NCI-H2196 (cell line): ENCODE measurements at regions not wholly inside any gene's neighbourhood (a gene's known extent, or its start where the extent isn't known, plus 50 kb on each side); places are given as distances from the start of the nearest gene placed in this dataset.

Experiments
- DNase-seq: peaks from one replicate; lab custom pipeline; 2025; ENCODE audit not compliant: unreplicated experiment; lab: John Stamatoyannopoulos, UW

- DNase-seq: no peak
Observed at GRCh38 chr18:73261923-73262322, 394.1 kb upstream of the NETO1 start.

DNA sequence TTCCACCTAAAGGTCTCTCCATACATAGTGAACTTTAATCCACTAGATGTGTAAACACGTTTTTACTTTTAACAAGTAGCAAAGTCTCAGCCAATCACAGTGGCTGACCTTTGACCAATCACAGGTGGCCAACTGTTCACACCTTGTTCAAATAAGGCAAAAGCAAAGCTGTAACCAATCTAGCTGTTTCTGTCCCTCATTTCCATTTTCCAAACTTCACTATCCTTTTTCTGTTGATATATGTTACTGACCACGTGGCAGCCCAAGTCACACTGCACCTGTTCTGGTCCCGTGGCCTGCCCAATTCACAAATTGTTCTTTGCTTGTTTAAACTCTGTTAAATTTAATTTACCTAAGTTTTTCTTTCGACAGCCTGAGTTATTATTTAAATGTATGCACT lies 393.5 kb upstream of the NETO1 start:
- DNase-seq: no peak

GRCh38 chr18:73258375-73259087 lies 390.7 kb upstream of the NETO1 start:
- no peak for DNase-seq

GRCh38 chr18:73254564-73254963 lies 386.8 kb upstream of the NETO1 start:
- no peak for DNase-seq

DNA sequence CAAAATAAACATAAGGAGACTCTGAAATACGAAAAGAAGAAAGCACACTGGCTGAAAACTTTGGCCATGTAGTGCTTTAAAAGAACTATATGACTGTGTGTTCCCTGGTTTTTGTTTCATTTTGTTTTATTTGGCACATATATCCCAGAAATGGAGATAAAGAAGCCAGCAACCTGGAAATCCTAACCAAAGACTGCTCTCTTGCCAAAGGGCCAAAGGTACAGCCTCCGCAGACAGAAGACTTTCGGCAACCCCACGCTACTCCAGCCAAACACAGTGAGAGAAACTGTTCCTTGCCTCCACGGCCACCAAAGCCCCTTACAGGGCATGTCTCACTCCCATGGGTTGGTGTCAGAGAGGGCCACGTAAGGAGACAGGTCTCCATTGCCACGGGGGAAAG lies 381.2 kb upstream of the NETO1 start:
- DNase-seq: no peak

DNA sequence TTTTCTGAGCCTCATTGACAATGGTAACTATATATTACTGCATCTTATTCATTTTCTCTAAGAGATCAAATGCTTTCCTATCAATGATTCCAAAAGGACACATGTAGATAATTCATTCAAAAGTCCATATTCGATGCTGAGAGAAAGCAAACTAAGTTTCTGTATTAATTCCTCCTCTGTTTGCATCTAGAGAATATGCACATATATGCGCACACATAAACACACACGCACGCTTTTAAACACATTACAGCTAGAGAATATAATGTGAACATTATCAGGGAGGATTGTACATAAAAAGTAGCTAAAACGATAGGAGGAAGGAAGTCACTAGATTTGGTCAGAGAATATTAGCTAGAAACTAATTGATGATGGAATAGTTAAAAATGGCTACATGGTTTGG lies 379.0 kb upstream of the NETO1 start:
- DNase-seq: no peak

GRCh38 chr18:73245345-73245744 lies 377.6 kb upstream of the NETO1 start:
- DNase-seq: no peak

DNA sequence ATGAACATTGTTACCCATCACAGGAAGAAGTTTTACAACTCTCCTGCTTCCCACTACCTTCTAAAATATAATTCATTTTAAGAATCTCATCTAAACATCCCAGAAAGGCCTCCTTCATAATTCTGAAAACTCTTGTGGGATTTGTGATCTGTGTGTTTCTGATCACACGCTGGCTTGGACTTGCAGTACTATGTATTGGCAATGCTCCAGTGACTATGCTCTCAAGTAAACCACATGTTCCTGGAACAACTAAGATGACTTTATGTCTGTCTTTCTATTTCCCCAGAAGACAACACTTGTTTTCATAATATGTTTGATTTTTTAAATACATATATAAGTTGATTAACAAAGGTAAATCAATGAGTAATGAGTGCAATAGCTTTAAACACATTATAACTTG lies 376.6 kb upstream of the NETO1 start:
- DNase-seq: no peak

DNA sequence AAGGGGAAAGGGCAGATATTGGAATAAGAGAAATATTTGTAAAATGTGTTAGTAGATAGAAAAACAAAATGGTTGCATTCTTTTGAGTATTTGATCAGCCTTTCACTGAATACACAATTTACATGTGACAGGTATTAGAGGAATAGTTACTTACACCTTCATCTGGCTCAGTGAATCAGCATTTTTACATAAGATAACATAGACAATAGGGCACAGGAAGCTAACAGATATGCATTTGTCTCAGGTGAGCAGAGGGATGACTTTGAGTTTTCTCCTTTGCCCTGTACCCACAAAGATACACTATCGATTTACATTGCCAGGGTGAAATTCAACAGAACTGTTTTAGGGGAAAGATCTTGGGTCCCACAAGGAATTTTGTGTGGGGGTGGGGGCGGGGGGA lies 373.1 kb upstream of the NETO1 start:
- DNase-seq: no peak

DNA sequence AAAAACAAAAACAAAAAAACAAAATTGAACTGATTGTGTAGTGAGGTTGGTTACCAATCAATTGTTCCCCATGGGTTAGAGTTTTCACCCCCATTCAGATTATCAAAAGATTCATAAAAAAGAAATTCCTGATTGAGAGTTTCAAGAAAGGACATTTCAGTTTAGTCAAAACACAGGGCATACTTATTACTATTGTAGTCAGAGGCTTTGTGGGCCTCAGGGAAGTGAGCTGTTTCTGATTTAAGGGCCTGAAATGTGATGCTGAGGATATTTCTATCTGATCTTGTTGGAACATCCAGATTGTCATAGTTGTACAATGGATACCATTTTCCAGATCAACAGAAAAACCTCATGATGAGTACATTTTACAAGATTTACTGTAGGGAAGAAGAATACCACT lies 368.1 kb upstream of the NETO1 start:
- DNase-seq: no peak

GRCh38 chr18:73235491-73235890 lies 367.7 kb upstream of the NETO1 start:
- DNase-seq: no peak

GRCh38 chr18:73232933-73233332 lies 365.1 kb upstream of the NETO1 start:
- DNase-seq: no peak

- DNase-seq: no peak
Observed at GRCh38 chr18:73220663-73221062, 352.9 kb upstream of the NETO1 start.

DNA sequence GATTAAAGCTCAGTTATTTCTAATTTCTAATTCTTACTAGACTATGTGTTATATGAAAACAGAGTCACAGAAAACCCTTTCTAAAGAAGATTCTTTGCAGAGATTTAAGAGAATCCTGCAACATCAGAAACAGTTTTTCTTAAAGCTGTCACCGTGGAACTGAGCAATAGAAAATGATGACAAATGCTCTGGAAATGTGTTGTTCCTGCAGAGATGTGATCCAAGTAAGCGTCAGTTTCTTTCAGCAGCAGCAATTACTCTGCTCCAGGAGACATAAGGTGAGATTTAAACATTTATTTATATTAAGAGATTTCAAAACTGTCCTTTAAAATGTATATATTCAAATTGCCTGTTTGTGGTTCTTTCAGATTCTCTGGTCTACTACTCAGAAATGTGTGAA lies 350.5 kb upstream of the NETO1 start:
- no peak for DNase-seq

GRCh38 chr18:73214970-73215369 lies 347.2 kb upstream of the NETO1 start:
- no peak for DNase-seq

DNA sequence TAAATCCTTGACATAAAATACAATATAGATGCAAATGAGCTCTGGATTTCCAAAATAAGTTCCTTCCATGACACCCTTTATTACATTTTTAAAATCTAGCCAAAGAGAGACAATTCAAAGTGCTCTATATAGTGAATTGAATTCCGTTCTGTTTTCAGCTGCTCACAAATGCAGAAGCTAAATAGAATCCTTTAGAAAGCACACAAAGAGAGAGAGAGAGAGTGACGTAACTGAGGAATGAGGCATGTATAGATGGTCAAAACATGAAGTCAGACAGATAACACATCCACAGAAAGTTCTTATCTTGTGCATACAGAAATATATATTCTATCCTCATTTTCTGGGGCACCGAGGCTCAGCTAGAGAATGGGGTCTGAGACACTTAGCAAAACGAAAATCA lies 344.7 kb upstream of the NETO1 start:
- no peak for DNase-seq

- DNase-seq: no peak
Observed at GRCh38 chr18:73201940-73202339, 334.2 kb upstream of the NETO1 start.

DNA sequence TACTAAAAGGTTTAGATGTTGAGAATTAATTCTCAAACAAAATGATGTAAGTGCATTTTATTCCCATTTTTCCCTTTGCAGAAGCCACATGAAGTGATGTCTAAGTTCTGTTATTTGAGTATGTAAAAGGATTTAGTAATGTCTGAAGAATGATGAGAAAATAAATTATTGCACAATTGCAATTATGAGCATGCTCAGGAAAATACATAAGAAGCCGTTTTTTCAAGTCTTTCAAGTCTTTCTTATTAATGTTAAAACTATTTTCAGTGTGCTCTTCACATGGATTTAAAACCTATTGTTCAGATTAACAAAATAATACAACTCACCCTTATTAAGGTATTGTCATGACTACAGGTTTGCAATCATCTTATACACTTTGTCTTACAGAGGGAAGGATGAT lies 331.4 kb upstream of the NETO1 start:
- DNase-seq: no peak

GRCh38 chr18:73189718-73190117 lies 321.9 kb upstream of the NETO1 start:
- no peak for DNase-seq

DNA sequence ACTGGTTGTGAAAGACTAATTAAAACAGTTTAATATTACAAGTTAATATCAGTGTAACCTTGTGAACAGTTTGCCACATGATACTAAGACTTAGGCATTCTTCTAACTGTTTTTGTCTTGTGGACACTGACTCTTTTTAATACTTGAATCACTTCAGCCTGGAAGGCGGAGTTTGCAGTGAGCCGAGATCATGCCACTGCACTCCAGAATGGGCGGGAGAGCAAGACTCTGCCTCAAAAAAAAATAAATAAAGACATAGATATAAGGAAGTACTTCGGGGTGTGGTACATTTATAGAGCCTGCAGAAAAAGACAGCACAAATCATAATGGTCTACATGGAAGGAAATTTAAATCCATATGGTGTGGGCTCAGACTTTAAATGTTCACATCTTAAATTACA lies 300.4 kb upstream of the NETO1 start:
- DNase-seq: no peak

- no peak for DNase-seq
Observed at GRCh38 chr18:73164430-73164829, 296.6 kb upstream of the NETO1 start.

DNA sequence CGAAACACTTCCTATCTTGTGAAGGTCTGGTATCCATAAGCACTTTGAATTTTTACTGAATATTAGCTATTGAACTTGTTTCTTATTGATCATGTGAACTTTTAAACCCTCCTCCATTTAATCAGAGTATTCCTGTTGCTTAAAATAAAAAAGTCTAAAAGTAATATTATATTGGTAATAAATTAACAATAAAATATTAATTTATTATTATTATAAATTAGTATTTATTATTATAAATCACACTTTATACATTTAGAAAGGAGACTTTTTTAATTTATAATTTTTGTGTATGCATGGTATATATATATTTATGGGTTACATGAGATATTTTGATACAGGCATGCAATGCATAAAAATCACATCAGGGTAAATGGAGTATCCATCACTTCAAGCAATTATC lies 295.4 kb upstream of the NETO1 start:
- no peak for DNase-seq

DNA sequence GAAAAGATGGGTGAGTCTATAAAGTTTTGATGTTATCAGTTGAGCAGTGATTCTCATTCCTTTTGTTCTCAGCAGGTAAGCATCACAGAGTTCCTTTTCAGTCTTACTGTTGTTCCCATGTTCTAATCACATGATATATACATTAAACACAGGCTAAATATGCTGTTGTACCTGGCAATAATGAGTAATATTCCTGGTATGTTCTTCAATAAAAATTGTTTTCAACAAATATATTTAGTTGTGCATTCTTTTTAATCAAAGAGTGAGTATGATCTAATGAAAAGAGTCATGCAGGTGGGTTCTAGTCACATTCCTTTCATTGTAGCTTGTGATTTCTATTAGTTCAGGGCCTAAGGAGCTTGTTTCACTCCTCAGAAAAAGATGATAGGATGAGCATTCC lies 288.3 kb upstream of the NETO1 start:
- DNase-seq: no peak

DNA sequence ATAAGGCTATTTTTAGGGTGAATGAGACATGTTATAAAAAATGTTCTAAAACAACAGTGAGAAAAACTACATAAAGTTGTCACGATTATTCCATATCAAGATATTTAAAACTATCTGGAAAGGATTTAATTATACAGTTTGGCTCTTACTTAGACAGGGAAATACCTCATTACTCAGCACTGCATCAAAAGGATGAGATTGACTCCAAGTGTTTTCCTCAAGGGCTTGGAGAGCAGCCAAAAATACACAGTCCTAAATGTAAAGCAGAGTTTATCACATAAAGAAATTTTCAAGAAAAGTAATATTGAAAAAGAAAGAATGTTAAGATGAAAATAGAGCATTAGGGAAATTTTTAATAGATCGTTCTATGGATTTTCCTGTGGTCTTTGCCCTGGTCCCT lies 285.5 kb upstream of the NETO1 start:
- no peak for DNase-seq
